ENCODE measurements at regions not wholly inside any gene's neighbourhood (a gene's known extent, or its start where the extent isn't known, plus 50 kb on each side); places are given as distances from the start of the nearest gene placed in this dataset.

DNA sequence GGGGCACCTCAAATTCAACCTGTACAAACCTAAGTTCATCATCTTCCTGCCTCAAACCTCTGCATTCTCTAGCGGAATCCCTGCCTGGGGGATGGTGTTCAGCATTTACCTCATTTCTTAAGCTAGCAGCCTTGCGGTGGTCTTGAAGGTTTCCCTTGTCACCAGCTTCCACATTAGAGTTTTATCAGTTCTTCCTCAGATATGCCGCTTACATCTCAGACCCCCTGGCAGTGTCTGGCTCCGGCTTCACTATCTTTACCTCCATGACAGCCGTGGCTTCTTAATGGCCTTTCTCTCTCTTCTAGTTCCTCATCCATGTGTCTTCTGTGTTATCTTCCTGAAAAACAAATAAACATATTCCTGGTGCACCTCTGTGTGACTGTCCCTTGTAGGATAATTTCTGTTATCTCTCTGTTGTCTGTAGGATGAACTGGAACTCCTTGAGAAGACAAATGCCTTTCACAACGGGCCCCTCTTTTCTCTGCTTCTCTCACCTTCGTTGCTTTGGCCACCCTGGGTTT lies 101.1 kb upstream of the BMPER start:
- Histone ChIP-seq H3K27me3 (no peaks in the 10 kb centered on the region), H3K36me3 (no peaks in the 10 kb centered on the region), H3K9me3 (no peaks in the 10 kb centered on the region), H3K4me1 (peaks cover 0 to 21% (median 12%) of the 10 kb centered on the region in 12 donors), H3K27ac (no peak overlapping the region), H3K4me3 (no peak overlapping the region)
- TF ChIP-seq, protein P1, sequence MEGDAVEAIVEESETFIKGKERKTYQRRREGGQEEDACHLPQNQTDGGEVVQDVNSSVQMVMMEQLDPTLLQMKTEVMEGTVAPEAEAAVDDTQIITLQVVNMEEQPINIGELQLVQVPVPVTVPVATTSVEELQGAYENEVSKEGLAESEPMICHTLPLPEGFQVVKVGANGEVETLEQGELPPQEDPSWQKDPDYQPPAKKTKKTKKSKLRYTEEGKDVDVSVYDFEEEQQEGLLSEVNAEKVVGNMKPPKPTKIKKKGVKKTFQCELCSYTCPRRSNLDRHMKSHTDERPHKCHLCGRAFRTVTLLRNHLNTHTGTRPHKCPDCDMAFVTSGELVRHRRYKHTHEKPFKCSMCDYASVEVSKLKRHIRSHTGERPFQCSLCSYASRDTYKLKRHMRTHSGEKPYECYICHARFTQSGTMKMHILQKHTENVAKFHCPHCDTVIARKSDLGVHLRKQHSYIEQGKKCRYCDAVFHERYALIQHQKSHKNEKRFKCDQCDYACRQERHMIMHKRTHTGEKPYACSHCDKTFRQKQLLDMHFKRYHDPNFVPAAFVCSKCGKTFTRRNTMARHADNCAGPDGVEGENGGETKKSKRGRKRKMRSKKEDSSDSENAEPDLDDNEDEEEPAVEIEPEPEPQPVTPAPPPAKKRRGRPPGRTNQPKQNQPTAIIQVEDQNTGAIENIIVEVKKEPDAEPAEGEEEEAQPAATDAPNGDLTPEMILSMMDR (IDR thresholded peaks at IDR 0.05) = no peak
- TF ChIP-seq POLR2A (IDR thresholded peaks at IDR 0.05) = no peak
- intact Hi-C loops (cut with DNase I) = no loop called here
- WGBS, 4 donors = 83 to 91% (median 86%) methylated on average over 7 of the region's 7 CpGs
- ATAC-seq (no peak), DNase-seq (no peak)

DNA sequence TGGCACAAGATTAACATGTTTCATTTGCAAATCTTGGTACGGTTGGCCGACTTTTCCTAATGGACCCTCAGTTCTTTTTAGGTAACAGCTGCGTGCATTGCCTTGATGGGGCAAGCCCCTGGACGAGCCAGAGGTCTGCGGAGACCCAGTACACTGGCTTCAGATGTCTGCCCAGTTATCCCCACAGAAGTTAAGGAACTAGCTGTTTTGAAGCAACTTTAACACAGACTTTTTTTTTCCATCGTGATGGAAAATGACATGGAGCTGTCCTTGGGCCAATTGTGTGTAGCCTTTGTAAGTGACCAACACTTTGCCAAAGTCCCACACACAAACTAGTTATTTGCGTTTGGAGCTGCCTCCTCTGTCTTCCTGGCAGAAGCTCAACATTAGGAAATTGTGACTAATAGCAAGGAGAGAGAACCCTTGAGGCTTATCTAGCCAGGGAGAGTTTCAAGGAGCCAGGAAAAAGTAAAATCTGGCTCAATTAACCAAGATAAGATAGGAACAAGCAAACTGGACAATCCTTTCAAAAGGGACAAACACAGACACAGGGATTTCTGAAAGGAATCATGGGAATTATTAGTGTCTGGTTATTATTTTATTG lies 99.6 kb upstream of the BMPER start:
- peaks cover 0 to 21% (median 12%) of the 10 kb centered on the region in 12 donors for H3K4me1 ChIP-seq
- 57 to 67% (median 59%) methylated on average over 7 of the region's 7 CpGs for WGBS, 4 donors
- no peaks in the 10 kb centered on the region for H3K27me3 ChIP-seq
- intact Hi-C loops (cut with DNase I) = loop anchor here in 1 of 10 donors (5.0 kb wide), 1 partner anchor 57 kb away; no protein-coding TSS in a partner anchor
- peak in 2 of 5 donors; percentile 27 for DNase-seq
- peak; percentile 59 to 77 (median 70) for ATAC-seq
- H3K36me3 ChIP-seq = no peaks in the 10 kb centered on the region
- no peaks in the 10 kb centered on the region for H3K9me3 ChIP-seq
- H3K27ac ChIP-seq = peak overlapping the region in 3 of 12 donors; percentile 37 to 60 (median 55)
- no peak overlapping the region for H3K4me3 ChIP-seq
- TF ChIP-seq POLR2A (IDR thresholded peaks at IDR 0.05) = no peak
- TF ChIP-seq, protein P1 (IDR thresholded peaks at IDR 0.05) = no peak

DNA sequence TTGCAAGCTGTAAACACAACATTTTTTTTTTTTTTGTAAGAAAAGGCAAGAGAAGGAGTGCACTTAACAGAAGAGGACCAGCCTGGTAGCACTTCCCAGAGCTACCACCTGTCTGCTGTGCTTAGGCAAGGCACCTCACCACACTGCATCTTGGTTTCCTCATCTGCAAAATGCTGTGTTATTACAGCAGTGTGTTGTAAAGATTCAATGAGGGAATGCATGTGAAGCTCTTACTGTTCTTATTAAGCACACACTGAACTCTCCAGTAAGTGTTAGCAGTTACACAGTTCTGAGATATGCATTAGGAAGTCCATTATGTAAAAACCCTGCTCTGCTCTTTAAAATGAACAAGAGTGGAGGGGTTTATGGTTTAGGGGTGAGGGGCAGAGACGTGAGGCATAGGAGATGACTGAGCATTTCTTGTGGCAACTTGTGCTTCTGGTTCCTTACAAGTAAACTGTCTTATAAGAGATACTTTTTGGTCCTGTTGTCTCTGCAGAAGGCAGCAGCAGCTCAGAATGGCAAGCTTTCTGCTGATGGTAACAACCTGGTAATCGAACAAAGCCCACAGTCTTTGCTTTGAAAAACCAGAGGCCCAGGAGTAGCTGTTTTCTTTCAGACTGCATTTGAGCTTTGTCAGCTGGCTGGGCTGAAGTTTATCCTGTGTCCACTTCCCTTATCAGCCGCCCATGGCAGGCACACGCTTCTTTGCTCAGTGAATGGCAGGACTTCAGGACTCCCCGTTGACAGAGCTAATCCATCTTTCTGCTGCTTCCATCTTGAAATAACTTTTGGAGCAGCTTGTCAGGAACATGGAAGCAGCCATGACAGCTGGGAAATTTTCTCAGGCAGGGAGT lies 98.8 kb upstream of the BMPER start:
- intact Hi-C loops (cut with DNase I) = loop anchor here in 1 of 10 donors (5.0 kb wide), 1 partner anchor 56 kb away; no protein-coding TSS in a partner anchor

More for the DNA sequence above, 98.8 kb upstream of the BMPER start:
- ATAC-seq (peak; percentile 57 to 86 (median 70)), DNase-seq (peak in 3 of 5 donors; percentile 46 to 72 (median 61))
- 37 to 60% (median 44%) methylated on average over 2 to 5 of the region's 5 CpGs for WGBS, 4 donors
- Histone ChIP-seq H3K4me3 (no peak overlapping the region), H3K9me3 (no peaks in the 10 kb centered on the region), H3K4me1 (peaks cover 0 to 21% (median 12%) of the 10 kb centered on the region in 12 donors), H3K27ac (peak overlapping the region in 7 of 12 donors; percentile 22 to 60 (median 42)), H3K36me3 (no peaks in the 10 kb centered on the region), H3K27me3 (no peaks in the 10 kb centered on the region)
- TF ChIP-seq, protein P1 (IDR thresholded peaks at IDR 0.05) = no peak
- no peak for TF ChIP-seq POLR2A (IDR thresholded peaks at IDR 0.05)

Measured in heart left ventricle (tissue), 16 donors.